Sigmoid colon (tissue), 6 donors: ENCODE measurements at regions not wholly inside any gene's neighbourhood (a gene's known extent, or its start where the extent isn't known, plus 50 kb on each side); places are given as distances from the start of the nearest gene placed in this dataset.

Source experiments
- DNase-seq: peaks from one replicate; pipeline ENCODE4 v3.0.0-alpha.2; 2019
- H3K27ac ChIP-seq, 4 donors: fragments of 200-600 bp; sonication (generic); one replicate each; pipeline ENCODE4 v1.5.1; 2016 to 2019; ENCODE audit warnings: mild to moderate bottlenecking in 1 of 4
- H3K27me3 ChIP-seq, 3 donors: fragments of 200-600 bp; sonication (generic); one replicate each; pipeline ENCODE4 v1.5.1; 2019; ENCODE audit warnings: mild to moderate bottlenecking in 1 of 3
- H3K36me3 ChIP-seq, 4 donors: fragments of 200-600 bp; sonication (generic); one replicate each; pipeline ENCODE4 v1.5.1; 2016 to 2019
- H3K4me1 ChIP-seq, 4 donors: fragments of 200-600 bp; sonication (generic); one replicate each; pipeline ENCODE4 v1.5.1; 2017 to 2019
- H3K4me3 ChIP-seq, 4 donors: fragments of 200-600 bp; sonication (generic); one replicate each; pipeline ENCODE4 v1.5.1; 2017 to 2019; ENCODE audit warnings: mild to moderate bottlenecking in 2 of 4, moderate library complexity in 1 of 4
- H3K9me3 ChIP-seq, 4 donors: fragments of 200-600 bp in 3 of 4; sonication (generic) in 3 of 4; one replicate each; pipeline versions ENCODE4 v1.5.1 to v1.6.1; 2013 to 2019
- CTCF ChIP-seq, 4 experiments: fragments of 450-650 bp in 3 of 4; fragments of 200-600 bp in 1 of 4; IDR thresholded peaks; one replicate each; pipeline ENCODE4 v1.5.1; 2016 to 2019; ENCODE audit warnings: antibody characterized with exemption in 4 of 4, mild to moderate bottlenecking in 3 of 4, moderate library complexity in 2 of 4
- EP300 ChIP-seq, 4 donors: sonication (generic); formaldehyde crosslinking; IDR thresholded peaks; one replicate each; pipeline ENCODE4 v1.6.1; 2017; ENCODE audit warnings: antibody characterized with exemption in 4 of 4
- POLR2A ChIP-seq, 2 donors: fragments of 450-650 bp; IDR thresholded peaks; one replicate each; pipeline ENCODE4 v1.6.1; 2016; ENCODE audit warnings: antibody characterized with exemption in 2 of 2, mild to moderate bottlenecking in 2 of 2, moderate library complexity in 2 of 2
- POLR2AphosphoS5 ChIP-seq, 4 donors: sonication (generic); formaldehyde crosslinking; IDR thresholded peaks; one replicate each; pipeline ENCODE4 v1.6.1; 2017; ENCODE audit warnings: antibody characterized with exemption in 4 of 4
- WGBS, 2 donors: extraction: QIAGEN DNeasy Blood & Tissue Kit; methylation state at CpG; one replicate each; pipeline ENCODE4 v1.1.7; 2013; 5-methylcytosine and 5-hydroxymethylcytosine counted together
- intact Hi-C: fragments of 100-400 bp; cut with DNase I; formaldehyde crosslinking; loops from one replicate; pipeline ENCODE4 v1.15.1; 2023
- donor health status: healthy with polysubstance abuse.
- donor health status: healthy.

- Histone ChIP-seq H3K4me1 (peaks cover 0 to under 1% (median 0%) of the 10 kb centered on the region in 4 donors), H3K36me3 (no peaks in the 10 kb centered on the region), H3K27me3 (no peaks in the 10 kb centered on the region), H3K27ac (no peak overlapping the region), H3K4me3 (no peak overlapping the region), H3K9me3 (no peaks in the 10 kb centered on the region)
- peak; percentile 60 for DNase-seq
- no peak for TF ChIP-seq POLR2AphosphoS5 (IDR thresholded peaks at IDR 0.05)
- WGBS, 2 donors, result 88 to 91% methylated on average over 11 of the region's 11 CpGs
- intact Hi-C loops, result no loop called here
Observed at GRCh38 chr15:70251246-70251990, 153.7 kb upstream of the TLE3 start.

GRCh38 chr15:70250208-70251201, 152.8 kb upstream of the TLE3 start:
- peak; percentile 52 for DNase-seq
- Histone ChIP-seq H3K36me3 (no peaks in the 10 kb centered on the region), H3K4me3 (no peak overlapping the region), H3K27ac (no peak overlapping the region), H3K27me3 (no peaks in the 10 kb centered on the region), H3K4me1 (peaks cover 0 to 7% (median 0%) of the 10 kb centered on the region in 4 donors), H3K9me3 (no peaks in the 10 kb centered on the region)
- WGBS, 2 donors, result 91 to 94% methylated on average over 27 of the region's 27 CpGs
- TF ChIP-seq CTCF (IDR thresholded peaks at IDR 0.05) (no peak), EP300 (IDR thresholded peaks at IDR 0.05) (no peak), POLR2A (IDR thresholded peaks at IDR 0.05) (no peak), POLR2AphosphoS5 (IDR thresholded peaks at IDR 0.05) (no peak)
- intact Hi-C loops, result no loop called here

GRCh38 chr15:70249616-70250015, 151.9 kb upstream of the TLE3 start:
- DNase-seq, result peak; percentile 40

GRCh38 chr15:70248116-70249025, 150.7 kb upstream of the TLE3 start:
- 70 to 89% methylated on average over 12 of the region's 12 CpGs for WGBS, 2 donors
- DNase-seq, result peak; percentile 49
- Histone ChIP-seq H3K27me3 (no peaks in the 10 kb centered on the region), H3K9me3 (no peaks in the 10 kb centered on the region), H3K4me1 (peaks cover 0 to 7% (median 0%) of the 10 kb centered on the region in 4 donors), H3K27ac (no peak overlapping the region), H3K36me3 (no peaks in the 10 kb centered on the region), H3K4me3 (no peak overlapping the region)
- intact Hi-C loops, result no loop called here
- TF ChIP-seq POLR2AphosphoS5 (IDR thresholded peaks at IDR 0.05), result no peak
- no peak for TF ChIP-seq POLR2A (IDR thresholded peaks at IDR 0.05)
- TF ChIP-seq EP300 (IDR thresholded peaks at IDR 0.05), result no peak
- TF ChIP-seq CTCF (IDR thresholded peaks at IDR 0.05), result no peak

More at GRCh38 chr15:70249616-70250015, 151.9 kb upstream of the TLE3 start:
- H3K4me1 ChIP-seq, result peaks cover 0 to 7% (median 0%) of the 10 kb centered on the region in 4 donors
- WGBS, 2 donors, result 64 to 75% methylated on average over 6 of the region's 6 CpGs
- H3K9me3 ChIP-seq, result no peaks in the 10 kb centered on the region
- intact Hi-C loops, result no loop called here
- no peaks in the 10 kb centered on the region for H3K36me3 ChIP-seq
- no peaks in the 10 kb centered on the region for H3K27me3 ChIP-seq
- no peak overlapping the region for H3K4me3 ChIP-seq
- no peak for TF ChIP-seq EP300 (IDR thresholded peaks at IDR 0.05)
- TF ChIP-seq CTCF (IDR thresholded peaks at IDR 0.05), result no peak
- no peak for TF ChIP-seq POLR2A (IDR thresholded peaks at IDR 0.05)
- no peak for TF ChIP-seq POLR2AphosphoS5 (IDR thresholded peaks at IDR 0.05)
- H3K27ac ChIP-seq, result no peak overlapping the region
